Retinal pigment epithelial cell (primary cell): ENCODE measurements at regions not wholly inside any gene's neighbourhood (a gene's known extent, or its start where the extent isn't known, plus 50 kb on each side); places are given as distances from the start of the nearest gene placed in this dataset.

Experiments
- DNase-seq: peaks from one replicate; pipeline ENCODE4 v3.0.0-alpha.2; 2010; ENCODE audit warnings: low read depth
- H3K4me3 ChIP-seq: 2 replicates; pipeline ENCODE4 v1.5.1; 2011; ENCODE audit warnings: mild to moderate bottlenecking, low read length, control low read depth, moderate library complexity
- TF ChIP-seq, protein P1 (sequence below): conservative IDR thresholded peaks from 2 replicates; pipeline ENCODE4 v1.5.1; 2011; ENCODE audit warnings: low read depth, low read length, control low read depth, inconsistent platforms

DNA sequence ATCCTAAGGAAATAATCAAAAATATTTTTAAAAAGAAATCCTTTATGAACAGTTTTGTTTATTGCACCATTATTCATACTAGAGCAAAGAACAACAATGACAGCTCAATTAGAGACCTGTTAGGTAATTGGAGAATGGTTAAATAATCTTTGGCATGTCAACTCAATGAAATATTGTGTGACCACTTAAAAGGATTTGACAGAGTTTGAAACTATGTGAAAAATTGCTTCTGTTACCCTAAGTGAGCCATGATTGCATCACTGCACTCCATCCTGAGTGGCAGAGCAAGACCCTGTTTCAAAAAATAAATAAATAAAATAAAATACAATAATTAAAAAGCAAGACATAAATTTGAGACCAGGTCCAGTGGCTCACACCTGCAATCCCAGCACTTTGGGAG is 66.1 kb upstream of the ATP8B1 start:
- TF ChIP-seq, protein P1, sequence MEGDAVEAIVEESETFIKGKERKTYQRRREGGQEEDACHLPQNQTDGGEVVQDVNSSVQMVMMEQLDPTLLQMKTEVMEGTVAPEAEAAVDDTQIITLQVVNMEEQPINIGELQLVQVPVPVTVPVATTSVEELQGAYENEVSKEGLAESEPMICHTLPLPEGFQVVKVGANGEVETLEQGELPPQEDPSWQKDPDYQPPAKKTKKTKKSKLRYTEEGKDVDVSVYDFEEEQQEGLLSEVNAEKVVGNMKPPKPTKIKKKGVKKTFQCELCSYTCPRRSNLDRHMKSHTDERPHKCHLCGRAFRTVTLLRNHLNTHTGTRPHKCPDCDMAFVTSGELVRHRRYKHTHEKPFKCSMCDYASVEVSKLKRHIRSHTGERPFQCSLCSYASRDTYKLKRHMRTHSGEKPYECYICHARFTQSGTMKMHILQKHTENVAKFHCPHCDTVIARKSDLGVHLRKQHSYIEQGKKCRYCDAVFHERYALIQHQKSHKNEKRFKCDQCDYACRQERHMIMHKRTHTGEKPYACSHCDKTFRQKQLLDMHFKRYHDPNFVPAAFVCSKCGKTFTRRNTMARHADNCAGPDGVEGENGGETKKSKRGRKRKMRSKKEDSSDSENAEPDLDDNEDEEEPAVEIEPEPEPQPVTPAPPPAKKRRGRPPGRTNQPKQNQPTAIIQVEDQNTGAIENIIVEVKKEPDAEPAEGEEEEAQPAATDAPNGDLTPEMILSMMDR: no peak
- DNase-seq: no peak

DNA sequence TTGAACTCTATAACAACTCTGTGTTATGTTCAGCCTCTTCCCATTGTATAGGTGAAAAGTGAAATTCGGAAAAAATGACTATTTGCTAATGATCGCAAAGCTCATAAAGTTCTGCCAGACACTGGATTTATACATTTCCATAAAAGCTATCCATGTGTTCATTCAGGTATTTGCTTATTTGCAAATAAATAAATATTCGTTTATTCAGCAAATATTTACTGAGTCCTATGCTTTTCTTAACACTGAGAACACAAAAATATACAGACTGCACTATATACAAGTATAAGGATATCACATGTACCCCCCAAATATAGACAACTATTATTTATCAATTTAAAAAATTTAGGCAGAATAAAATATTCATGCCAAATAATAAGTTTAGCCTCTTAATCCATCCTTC is 63.2 kb upstream of the ATP8B1 start:
- TF ChIP-seq, protein P1: no peak
- H3K4me3 ChIP-seq: no peak overlapping the region
- no peak for DNase-seq

More for the DNA sequence above, 66.1 kb upstream of the ATP8B1 start:
- H3K4me3 ChIP-seq: no peak overlapping the region

DNA sequence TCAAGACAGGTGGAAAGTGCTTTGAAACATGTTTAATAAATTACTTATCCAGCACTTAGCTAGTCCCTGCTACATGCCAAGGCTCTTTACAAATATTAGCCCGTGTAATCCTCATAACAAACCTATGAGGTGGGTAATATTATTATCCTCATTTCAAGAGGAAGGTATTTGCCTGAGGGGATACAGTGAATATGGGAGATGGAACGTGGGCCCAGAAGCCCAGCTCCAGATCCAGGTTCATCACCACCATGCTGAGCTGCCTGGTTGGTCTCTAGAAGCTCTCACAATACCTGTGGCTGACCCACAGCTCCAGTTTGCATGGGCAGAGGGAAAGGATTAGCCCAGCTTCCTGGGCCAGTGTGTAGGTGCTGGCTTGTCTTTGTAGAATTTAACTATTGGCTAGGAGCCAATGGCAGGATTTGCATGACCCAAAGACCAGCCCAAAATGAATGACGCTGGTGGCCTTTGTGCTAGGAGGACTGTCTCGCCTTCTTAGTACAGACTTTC is 61.6 kb upstream of the ATP8B1 start:
- H3K4me3 ChIP-seq: no peak overlapping the region
- no peak for DNase-seq
- TF ChIP-seq, protein P1: no peak

DNA sequence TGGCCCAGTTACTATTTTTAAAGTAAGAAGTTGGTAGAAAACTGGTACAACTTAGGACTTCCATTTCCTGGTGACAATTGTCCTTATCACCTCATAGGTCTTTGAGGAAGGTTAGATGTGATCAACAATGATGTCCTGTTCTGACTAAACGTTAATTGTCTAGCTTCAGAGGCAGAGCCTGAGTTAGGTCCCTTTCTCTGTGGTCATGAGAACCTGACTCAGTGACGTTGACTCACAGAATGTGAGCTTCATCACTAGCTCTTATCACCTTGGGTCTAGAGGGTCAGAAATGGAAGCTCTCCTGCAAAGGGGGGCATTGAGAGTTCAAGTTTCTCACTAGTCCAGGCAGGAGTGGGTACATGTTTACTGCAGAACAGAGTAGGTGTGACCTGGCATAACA is 60.6 kb upstream of the ATP8B1 start:
- DNase-seq: no peak
- TF ChIP-seq, protein P1: no peak
- H3K4me3 ChIP-seq: no peak overlapping the region

GRCh38 chr18:57859314-57859713 is 56.2 kb upstream of the ATP8B1 start:
- no peak for DNase-seq
- no peak overlapping the region for H3K4me3 ChIP-seq
- TF ChIP-seq, protein P1: peak; percentile 63

- no peak overlapping the region for H3K4me3 ChIP-seq
- TF ChIP-seq, protein P1: no peak
- no peak for DNase-seq
Observed at GRCh38 chr18:57856557-57857280, 53.6 kb upstream of the ATP8B1 start.

GRCh38 chr18:57856128-57856527 is 53.0 kb upstream of the ATP8B1 start:
- TF ChIP-seq, protein P1: no peak
- no peak for DNase-seq

More at GRCh38 chr18:57856128-57856527, 53.0 kb upstream of the ATP8B1 start:
- H3K4me3 ChIP-seq: no peak overlapping the region
